ENCODE measurements at regions not wholly inside any gene's neighbourhood (a gene's known extent, or its start where the extent isn't known, plus 50 kb on each side); places are given as distances from the start of the nearest gene placed in this dataset.

- DNase-seq (ENCODE audit: low read depth): no peak
Observed at GRCh38 chr4:17336986-17337385, 174.9 kb downstream of the QDPR start.

- peak; percentile 42 for DNase-seq (ENCODE audit: low read depth)
Observed at GRCh38 chr4:17336524-17336961, 175.3 kb downstream of the QDPR start.

- DNase-seq (ENCODE audit: low read depth): no peak
Observed at GRCh38 chr4:17336069-17336468, 175.8 kb downstream of the QDPR start.

GRCh38 chr4:17335371-17335770 is 176.5 kb downstream of the QDPR start:
- DNase-seq (ENCODE audit: low read depth): no peak

- DNase-seq (ENCODE audit: low read depth): no peak
Observed at GRCh38 chr4:17332478-17332877, 179.4 kb downstream of the QDPR start.

- no peak for DNase-seq (ENCODE audit: low read depth)
Observed at GRCh38 chr4:17329046-17329445, 182.8 kb downstream of the QDPR start.

GRCh38 chr4:17328141-17328815 is 183.6 kb downstream of the QDPR start:
- DNase-seq (ENCODE audit: low read depth): no peak

- no peak for DNase-seq (ENCODE audit: low read depth)
Observed at GRCh38 chr4:17327591-17327990, 184.3 kb downstream of the QDPR start.

- DNase-seq (ENCODE audit: low read depth): no peak
Observed at GRCh38 chr4:17326756-17327155, 185.1 kb downstream of the QDPR start.

- DNase-seq (ENCODE audit: low read depth): no peak
Observed at GRCh38 chr4:17325098-17325497, 186.8 kb downstream of the QDPR start.

GRCh38 chr4:17324386-17324830 is 187.5 kb downstream of the QDPR start:
- peak; percentile 30 for DNase-seq (ENCODE audit: low read depth)

- no peak for DNase-seq (ENCODE audit: low read depth)
Observed at GRCh38 chr4:17323554-17324385, 188.1 kb downstream of the QDPR start.

- DNase-seq (ENCODE audit: low read depth): no peak
Observed at GRCh38 chr4:17322514-17322913, 189.4 kb downstream of the QDPR start.

GRCh38 chr4:17320046-17320445 is 191.8 kb downstream of the QDPR start:
- DNase-seq (ENCODE audit: low read depth): no peak

GRCh38 chr4:17317526-17317925 is 194.4 kb downstream of the QDPR start:
- DNase-seq (ENCODE audit: low read depth): no peak

- DNase-seq (ENCODE audit: low read depth): no peak
Observed at GRCh38 chr4:17316566-17316965, 195.3 kb downstream of the QDPR start.

- no peak for DNase-seq (ENCODE audit: low read depth)
Observed at GRCh38 chr4:17315459-17315858, 196.4 kb downstream of the QDPR start.

- no peak for DNase-seq (ENCODE audit: low read depth)
Observed at GRCh38 chr4:17313194-17313593, 198.7 kb downstream of the QDPR start.

GRCh38 chr4:17310269-17310652 is 201.6 kb downstream of the QDPR start:
- DNase-seq (ENCODE audit: low read depth): no peak

GRCh38 chr4:17309567-17310268 is 202.2 kb downstream of the QDPR start:
- no peak for DNase-seq (ENCODE audit: low read depth)

GRCh38 chr4:17301869-17302268 is 210.0 kb downstream of the QDPR start:
- DNase-seq (ENCODE audit: low read depth): no peak

GRCh38 chr4:17301266-17301665 is 210.6 kb downstream of the QDPR start:
- no peak for DNase-seq (ENCODE audit: low read depth)
